ENCODE measurements at regions not wholly inside any gene's neighbourhood (a gene's known extent, or its start where the extent isn't known, plus 50 kb on each side); places are given as distances from the start of the nearest gene placed in this dataset.

GRCh38 chr21:15533618-15534017, 196.2 kb upstream of the USP25 start:
- no peak for DNase-seq (ENCODE audit: low spot score)

GRCh38 chr21:15534450-15534886, 195.3 kb upstream of the USP25 start:
- no peak for DNase-seq (ENCODE audit: low spot score)

- no peak for DNase-seq (ENCODE audit: low spot score)
Observed at GRCh38 chr21:15539376-15539775, 190.4 kb upstream of the USP25 start.

GRCh38 chr21:15543473-15543872, 186.3 kb upstream of the USP25 start:
- DNase-seq (ENCODE audit: low spot score) = no peak

GRCh38 chr21:15549671-15550070, 180.1 kb upstream of the USP25 start:
- no peak for DNase-seq (ENCODE audit: low spot score)

GRCh38 chr21:15552914-15553494, 176.8 kb upstream of the USP25 start:
- DNase-seq (ENCODE audit: low spot score) = no peak

- no peak for DNase-seq (ENCODE audit: low spot score)
Observed at GRCh38 chr21:15557925-15558324, 171.9 kb upstream of the USP25 start.

- no peak for DNase-seq (ENCODE audit: low spot score)
Observed at GRCh38 chr21:15558884-15559283, 170.9 kb upstream of the USP25 start.

GRCh38 chr21:15559660-15560059, 170.1 kb upstream of the USP25 start:
- DNase-seq (ENCODE audit: low spot score) = no peak

- no peak for DNase-seq (ENCODE audit: low spot score)
Observed at GRCh38 chr21:15560383-15561056, 169.3 kb upstream of the USP25 start.

GRCh38 chr21:15562748-15563147, 167.0 kb upstream of the USP25 start:
- no peak for DNase-seq (ENCODE audit: low spot score)

- no peak for DNase-seq (ENCODE audit: low spot score)
Observed at GRCh38 chr21:15564907-15565306, 164.9 kb upstream of the USP25 start.

GRCh38 chr21:15566703-15567102, 163.1 kb upstream of the USP25 start:
- DNase-seq (ENCODE audit: low spot score) = no peak

GRCh38 chr21:15567191-15567590, 162.6 kb upstream of the USP25 start:
- DNase-seq (ENCODE audit: low spot score) = no peak

- DNase-seq (ENCODE audit: low spot score) = no peak
Observed at GRCh38 chr21:15568516-15568915, 161.3 kb upstream of the USP25 start.

- DNase-seq (ENCODE audit: low spot score) = no peak
Observed at GRCh38 chr21:15586752-15587427, 142.9 kb upstream of the USP25 start.

- peak; percentile 3 for DNase-seq (ENCODE audit: low spot score)
Observed at GRCh38 chr21:15592271-15592860, 137.4 kb upstream of the USP25 start.

GRCh38 chr21:15592957-15593356, 136.8 kb upstream of the USP25 start:
- no peak for DNase-seq (ENCODE audit: low spot score)

- no peak for DNase-seq (ENCODE audit: low spot score)
Observed at GRCh38 chr21:15601390-15601789, 128.4 kb upstream of the USP25 start.

GRCh38 chr21:15604413-15604812, 125.4 kb upstream of the USP25 start:
- DNase-seq (ENCODE audit: low spot score) = no peak

- DNase-seq (ENCODE audit: low spot score) = no peak
Observed at GRCh38 chr21:15614766-15615165, 115.0 kb upstream of the USP25 start.

GRCh38 chr21:15616864-15617574, 112.8 kb upstream of the USP25 start:
- DNase-seq (ENCODE audit: low spot score) = no peak
